ENCODE measurements at regions not wholly inside any gene's neighbourhood (a gene's known extent, or its start where the extent isn't known, plus 50 kb on each side); places are given as distances from the start of the nearest gene placed in this dataset.
"Not testable (repeated sequence)": the region's sequence is repeated elsewhere in the genome, so short reads cannot be mapped to it uniquely, and the experiment has no call there.

DNA sequence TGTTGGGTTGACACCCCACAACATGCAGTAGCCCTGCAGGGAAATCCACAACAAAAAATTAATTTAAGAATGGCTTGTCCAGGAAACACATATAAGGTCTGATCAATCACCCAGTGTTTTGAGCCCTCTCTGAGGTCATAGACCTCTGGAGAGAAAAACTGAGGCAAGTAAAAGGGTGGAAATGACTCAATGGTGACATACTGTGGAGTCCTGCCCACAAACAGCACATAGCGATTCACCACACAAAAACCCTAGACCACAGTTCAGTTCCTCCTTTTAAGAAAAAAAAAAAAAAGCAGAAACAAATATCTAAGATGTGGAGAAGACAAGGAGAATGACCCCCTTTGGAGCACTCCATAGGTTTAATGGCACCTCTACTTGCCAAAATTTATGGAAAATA, 2691.0 kb downstream of the PCDH7 start:
- H3K4me3 ChIP-seq (ENCODE audit: low read length) = no peak overlapping the region
- no peak for DNase-seq (ENCODE audit: low read depth, low spot score)

DNA sequence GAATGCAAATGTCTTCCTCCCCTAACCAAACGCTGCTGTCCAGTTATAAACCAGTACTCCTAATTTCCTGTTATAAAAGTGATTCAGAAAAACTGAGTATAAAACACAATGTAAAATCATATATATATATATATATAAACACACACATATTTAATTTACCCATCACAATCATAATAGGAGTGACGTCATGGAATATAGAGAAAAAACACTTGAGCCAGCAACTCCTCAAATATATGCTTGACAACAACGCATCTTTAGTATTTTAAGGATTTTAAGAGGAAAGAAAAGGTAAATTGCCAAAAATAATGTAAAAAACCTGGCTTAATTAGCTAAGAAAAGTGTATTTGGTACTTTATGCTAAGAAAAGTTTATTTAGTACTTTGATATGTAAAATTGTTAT, 2701.7 kb downstream of the PCDH7 start:
- no peak overlapping the region for H3K4me3 ChIP-seq (ENCODE audit: low read length)
- DNase-seq (ENCODE audit: low read depth, low spot score) = no peak

DNA sequence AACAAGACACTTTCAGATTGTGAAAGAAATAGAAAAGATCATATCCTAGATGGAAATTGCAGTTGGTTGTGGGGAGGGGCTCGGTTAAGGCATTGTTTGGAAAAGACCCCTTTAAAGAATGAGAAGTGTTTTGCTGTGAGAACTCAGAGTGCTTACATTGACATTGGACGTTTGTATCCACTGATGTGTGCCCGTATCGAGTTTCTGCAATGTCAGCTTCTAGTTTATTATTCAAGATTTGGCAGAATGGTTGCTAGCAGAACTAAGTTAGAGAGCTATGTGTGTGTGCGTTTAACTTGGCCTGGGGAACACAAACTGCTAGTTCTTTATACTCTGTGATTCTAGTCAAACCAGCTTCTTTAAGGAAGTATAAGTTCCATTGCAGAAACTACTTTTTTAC, 2702.5 kb downstream of the PCDH7 start:
- no peak for DNase-seq (ENCODE audit: low read depth, low spot score)
- H3K4me3 ChIP-seq (ENCODE audit: low read length) = no peak overlapping the region

DNA sequence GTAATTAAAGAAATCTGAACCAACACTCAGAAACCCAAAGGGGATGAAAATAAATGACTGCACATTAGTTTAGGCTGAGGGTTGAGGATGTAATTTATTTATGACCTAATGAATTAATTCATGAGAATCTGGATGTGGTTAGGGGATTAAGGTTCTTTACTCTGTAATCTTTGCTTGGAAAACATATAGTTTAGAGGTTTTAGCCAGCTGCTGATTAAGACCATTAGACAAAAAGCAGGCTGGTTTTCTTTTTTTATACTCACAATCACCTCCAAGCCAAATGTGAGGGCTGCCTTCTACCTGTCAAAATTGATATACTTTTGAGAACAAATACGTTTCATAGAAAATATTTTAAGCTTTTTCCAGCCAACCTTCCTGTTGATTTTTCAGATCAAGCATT, 2705.8 kb downstream of the PCDH7 start:
- H3K4me3 ChIP-seq (ENCODE audit: low read length) = no peak overlapping the region
- DNase-seq (ENCODE audit: low read depth, low spot score) = no peak

DNA sequence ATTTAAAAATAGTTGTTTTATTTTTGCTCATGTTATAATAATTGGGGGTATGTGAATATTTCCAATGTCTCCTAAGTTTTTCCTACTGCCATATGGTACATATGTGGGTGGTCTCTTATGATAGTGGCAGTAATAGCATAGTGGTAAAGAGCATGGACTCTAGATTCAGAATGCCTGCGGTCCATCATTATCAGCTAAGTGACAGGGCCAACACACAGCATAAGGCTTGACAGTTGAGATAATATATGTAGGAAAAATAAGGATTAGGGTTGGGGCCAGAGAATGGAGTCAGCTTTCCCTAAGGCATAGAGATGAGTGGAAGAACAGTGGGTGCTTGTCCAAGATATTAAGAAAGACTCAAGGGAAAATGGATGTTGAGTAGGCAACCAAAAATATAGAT, 2707.5 kb downstream of the PCDH7 start:
- H3K4me3 ChIP-seq (ENCODE audit: low read length) = no peak overlapping the region
- DNase-seq (ENCODE audit: low read depth, low spot score) = no peak

DNA sequence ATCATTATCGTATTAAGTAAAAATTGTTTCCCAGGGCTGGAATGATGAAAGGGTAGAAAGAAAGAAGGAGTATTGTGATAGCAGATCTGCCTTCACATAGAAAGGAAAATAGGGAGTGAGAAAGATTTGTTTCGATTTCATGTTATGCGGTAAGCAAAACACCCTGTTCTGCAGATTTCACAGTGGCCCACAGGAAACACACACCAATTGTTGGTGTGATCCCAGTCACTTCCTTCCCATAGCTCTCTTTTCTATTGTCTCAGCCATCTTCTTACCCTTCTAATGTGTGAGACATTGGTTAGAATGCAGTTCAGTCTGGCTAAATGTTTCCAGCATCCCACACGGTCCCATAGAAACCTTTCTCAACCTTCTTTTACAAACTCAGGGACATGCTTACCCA, 2709.8 kb downstream of the PCDH7 start:
- no peak overlapping the region for H3K4me3 ChIP-seq (ENCODE audit: low read length)
- no peak for DNase-seq (ENCODE audit: low read depth, low spot score)

DNA sequence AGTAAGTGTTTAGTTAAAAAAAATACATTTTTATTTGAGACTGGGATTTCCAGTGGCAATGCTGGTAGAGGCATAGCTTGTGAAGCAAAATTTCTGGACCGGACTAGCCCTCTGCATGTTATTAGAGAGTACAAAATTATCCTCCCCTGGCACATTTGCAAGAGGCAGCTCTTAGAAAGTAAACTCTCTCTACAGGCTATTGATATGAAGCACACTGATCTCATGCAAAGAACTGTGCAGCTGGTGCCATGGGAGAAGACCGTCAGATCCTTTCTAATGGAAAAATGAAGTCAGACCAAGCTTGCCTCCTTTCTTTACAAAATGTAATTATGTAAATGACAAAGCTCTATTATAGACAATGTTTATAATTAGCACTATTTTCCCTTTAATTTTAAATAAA, 2717.2 kb downstream of the PCDH7 start:
- H3K4me3 ChIP-seq (ENCODE audit: low read length) = no peak overlapping the region
- no peak for DNase-seq (ENCODE audit: low read depth, low spot score)

DNA sequence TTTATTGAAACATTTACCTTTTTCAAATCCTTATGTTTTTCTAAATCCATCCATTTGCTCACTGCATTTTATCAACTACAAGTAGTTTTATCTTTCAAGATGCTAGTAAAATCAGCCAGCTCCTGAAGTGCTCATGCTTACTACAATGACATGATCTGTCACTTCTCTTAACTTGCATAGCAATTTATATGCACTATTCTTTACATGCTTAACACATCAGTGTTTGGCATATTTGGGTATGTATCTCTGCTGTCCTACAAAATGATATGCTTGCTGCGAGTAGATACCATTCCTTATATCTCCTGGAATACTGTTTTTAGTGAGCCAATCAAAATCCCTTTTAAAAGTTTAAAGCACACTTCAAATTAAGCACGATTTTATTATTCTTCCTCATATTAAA, 2726.8 kb downstream of the PCDH7 start:
- no peak for DNase-seq (ENCODE audit: low read depth, low spot score)
- no peak overlapping the region for H3K4me3 ChIP-seq (ENCODE audit: low read length)

DNA sequence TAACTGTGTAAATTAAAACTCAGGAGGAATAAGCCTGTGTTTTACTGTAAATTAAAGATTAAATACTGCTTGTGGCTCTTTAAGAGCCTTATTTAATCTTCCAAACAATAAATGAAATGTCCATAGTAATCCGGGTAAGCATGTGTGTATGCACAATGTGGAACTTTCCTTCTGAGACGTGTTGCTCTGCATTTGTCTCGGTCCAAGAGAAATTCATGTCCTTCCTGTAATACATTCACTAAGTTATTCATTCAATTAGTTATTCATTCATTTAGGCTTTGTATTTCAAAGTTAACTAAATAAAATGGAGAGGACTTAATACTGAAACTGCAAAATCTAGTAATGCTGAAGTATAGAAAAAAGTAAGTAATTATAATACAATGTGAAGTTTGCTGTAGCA, 2728.8 kb downstream of the PCDH7 start:
- no peak overlapping the region for H3K4me3 ChIP-seq (ENCODE audit: low read length)
- DNase-seq (ENCODE audit: low read depth, low spot score) = no peak

DNA sequence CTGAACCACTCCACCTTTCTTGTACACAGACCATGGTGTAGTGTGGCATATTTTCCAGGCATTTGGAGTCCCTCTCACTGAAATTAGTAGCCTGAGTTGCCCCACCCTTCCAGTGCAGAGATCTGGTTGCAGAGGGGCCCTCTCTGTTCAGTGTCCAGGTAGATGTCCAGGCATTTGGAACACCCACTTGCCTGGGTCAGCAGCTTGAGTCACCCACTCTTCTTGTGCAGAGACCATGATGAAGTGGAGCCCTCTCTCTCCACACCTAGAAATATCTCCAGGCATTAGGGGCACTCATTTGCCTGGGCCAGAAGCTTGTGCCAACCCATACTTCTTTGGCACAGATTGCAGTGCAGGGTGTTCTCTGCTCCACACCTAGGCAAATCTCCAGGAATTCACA, 2733.3 kb downstream of the PCDH7 start:
- DNase-seq (ENCODE audit: low read depth, low spot score) = no peak
- no peak overlapping the region for H3K4me3 ChIP-seq (ENCODE audit: low read length)

DNA sequence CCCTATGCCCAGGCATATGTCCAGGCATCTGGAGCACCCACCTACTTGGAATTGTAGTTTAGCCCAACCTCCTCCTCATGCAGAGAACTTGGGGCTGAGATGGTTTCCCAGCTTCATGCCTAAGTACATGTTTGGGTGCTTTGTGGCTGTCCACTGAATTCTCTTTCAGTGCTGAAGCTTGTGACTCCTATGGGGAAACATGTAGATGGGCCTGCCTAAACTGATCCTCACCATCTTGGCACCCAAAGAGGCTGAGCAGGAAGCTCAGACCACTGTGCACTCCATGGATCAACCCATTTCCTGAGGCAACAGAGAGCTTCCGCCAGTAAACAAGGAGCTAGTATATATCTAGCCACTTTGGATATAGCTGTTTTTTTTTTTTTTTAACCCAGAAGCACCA, 2733.7 kb downstream of the PCDH7 start:
- no peak overlapping the region for H3K4me3 ChIP-seq (ENCODE audit: low read length)
- DNase-seq (ENCODE audit: low read depth, low spot score) = no peak

DNA sequence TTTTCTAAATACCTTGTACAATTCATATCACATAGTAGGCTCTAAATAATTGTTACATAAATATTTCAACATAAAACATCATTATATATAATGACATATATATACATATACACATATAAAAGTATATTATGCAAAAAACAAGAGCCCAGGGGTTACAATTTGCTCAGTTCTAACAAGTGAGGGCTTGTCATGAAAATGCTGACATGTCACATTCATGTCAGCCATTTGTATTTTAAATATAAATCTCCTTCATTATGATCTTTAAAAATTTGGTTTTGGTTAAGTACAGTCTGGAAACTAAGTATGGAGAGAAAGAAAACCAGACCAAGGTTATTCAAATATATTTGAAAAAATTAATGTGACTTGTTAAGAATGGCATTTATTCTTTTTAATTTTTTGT, 2745.4 kb downstream of the PCDH7 start:
- no peak overlapping the region for H3K4me3 ChIP-seq (ENCODE audit: low read length)
- DNase-seq (ENCODE audit: low read depth, low spot score) = no peak

DNA sequence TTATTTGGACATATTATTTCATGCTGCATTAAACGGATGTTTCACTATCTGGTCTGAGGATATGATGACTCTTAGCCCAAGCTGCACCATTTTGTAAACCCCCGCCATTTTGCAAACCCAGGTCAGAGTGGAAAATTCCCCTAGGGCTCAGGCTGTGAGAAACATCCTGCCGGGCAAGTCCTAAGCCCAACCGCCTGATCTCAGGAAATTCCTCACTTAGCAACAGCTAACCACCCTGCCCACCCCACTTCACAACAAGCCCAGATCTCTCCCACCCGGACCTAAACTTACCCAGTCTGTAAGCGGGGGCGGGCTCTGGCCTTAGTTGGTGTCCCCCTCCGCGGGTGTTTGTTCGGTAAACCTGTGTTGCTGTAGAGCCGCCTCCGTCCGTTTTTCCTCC, 2747.1 kb downstream of the PCDH7 start:
- no peak overlapping the region for H3K4me3 ChIP-seq (ENCODE audit: low read length)
- DNase-seq (ENCODE audit: low read depth, low spot score) = no peak

DNA sequence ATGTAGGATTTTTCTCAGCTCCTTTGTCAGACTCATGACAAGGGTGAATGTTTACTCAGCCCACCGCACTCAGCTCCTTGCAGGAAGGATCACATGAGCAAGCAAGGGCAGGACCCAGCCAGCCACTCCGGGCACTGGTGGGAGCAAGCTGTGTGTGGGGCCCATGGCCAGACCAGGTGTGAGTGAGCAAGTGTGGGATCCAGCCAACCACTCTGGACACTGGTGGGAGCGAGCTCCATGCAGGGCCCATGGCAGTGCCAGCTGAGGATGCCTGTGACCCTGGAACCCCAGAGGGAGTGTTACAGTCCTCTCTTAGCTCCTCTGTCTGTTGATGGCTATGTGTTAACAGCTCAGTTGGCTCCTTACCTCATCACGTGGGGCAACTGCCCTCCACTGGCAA, 2750.6 kb downstream of the PCDH7 start:
- DNase-seq (ENCODE audit: low read depth, low spot score) = no peak

DNA sequence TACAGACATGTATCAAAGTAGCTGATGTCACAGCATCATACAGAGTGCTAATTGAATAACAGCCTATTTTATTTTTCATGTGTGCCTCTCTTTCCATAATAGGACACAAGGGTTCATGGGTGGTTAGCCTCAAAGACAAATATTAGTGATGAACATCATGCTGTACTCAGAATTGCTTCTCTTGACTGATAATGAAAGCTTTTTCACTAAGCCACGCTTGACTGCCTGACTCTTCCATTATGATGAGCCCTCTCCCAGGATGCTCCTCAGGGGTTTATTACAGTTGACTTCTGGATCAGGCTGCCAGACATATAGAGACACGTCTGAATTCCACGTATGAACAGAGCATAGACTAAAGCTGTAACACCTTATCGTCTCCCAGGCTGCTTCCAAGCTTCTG, 2757.5 kb downstream of the PCDH7 start:
- no peak for DNase-seq (ENCODE audit: low read depth, low spot score)

More for the DNA sequence above, 2750.6 kb downstream of the PCDH7 start:
- H3K4me3 ChIP-seq (ENCODE audit: low read length) = no peak overlapping the region

DNA sequence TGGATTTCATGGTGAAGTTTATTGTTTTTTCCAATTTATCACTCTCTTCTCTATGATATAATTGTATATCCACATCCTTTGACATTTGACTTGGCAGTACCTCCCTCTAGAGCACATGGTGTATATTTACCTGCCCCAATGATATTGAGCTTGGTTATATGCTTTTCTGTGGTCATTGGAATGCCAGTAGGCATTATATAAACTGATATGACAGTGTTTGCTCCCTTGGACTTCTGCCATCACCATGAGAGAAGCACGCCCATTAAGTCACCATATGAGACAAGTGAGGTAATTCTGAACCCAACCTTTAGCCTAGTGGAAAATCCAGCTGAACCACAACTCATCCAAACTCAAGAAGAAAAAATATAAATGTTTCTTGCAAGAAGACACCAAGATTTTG, 2761.5 kb downstream of the ARAP2 start:
- no peak for DNase-seq (ENCODE audit: low read depth, low spot score)

More for the DNA sequence above, 2757.5 kb downstream of the PCDH7 start:
- no peak overlapping the region for H3K4me3 ChIP-seq (ENCODE audit: low read length)

DNA sequence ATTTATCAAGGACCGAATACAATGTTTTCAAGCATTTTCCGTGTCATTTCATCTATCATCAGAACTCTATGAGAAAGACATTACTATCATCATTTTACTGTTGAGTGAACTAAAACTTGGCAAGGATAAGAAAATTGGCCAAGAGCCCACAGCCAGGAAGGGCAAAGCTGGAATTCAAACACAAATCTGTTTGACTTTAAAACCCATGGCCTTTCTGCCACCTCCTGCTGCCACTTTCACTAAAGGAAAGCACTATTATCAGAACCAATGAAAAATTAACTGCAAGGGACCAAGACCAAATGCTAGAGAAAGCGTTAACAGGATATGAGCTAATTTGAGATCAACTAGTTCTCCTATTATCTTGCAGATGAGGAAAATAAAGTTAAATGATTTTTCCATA, 2759.2 kb downstream of the ARAP2 start:
- DNase-seq (ENCODE audit: low read depth, low spot score) = no peak
- H3K4me3 ChIP-seq (ENCODE audit: low read length) = no peak overlapping the region

More for the DNA sequence above, 2761.5 kb downstream of the ARAP2 start:
- H3K4me3 ChIP-seq (ENCODE audit: low read length) = no peak overlapping the region

DNA sequence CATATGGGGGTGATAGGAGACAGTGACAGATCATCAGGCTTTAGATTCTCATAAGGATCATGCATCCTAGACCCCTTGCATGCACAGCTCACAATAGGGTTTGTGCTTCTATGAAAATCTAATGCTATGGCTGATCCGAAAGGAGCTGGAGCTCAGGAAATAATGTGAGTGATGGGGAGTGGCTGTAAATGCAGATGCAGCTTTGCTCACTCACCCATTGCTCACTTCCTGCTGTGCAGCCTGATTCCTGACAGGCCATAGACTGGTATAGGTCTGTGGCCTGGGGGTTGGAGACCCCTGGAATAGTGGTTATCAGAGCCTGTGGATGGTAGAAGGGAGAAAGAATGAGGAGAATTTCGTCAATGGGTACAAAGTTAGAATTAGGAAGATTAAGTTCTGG, 2751.1 kb downstream of the ARAP2 start:
- DNase-seq (ENCODE audit: low read depth, low spot score) = no peak
- no peak overlapping the region for H3K4me3 ChIP-seq (ENCODE audit: low read length)

DNA sequence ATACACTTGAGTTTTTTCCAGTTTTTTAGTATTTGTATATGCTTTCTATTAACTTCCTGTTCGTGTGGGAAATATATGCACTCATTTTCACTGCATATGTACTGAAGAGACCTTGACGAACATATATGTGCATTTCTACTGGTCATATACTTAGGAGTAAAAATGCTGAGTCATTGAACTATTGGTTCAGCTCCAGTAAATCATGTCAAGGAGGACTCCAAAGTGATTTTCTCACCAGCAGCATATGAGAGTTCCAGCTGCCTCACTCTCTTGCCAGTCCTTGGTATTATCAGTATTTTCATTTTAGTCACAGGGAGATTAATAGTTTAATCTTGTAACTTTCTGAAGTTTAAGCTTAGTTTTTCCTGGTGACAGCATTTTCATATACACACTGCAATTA, 2750.2 kb downstream of the ARAP2 start:
- no peak for DNase-seq (ENCODE audit: low read depth, low spot score)
- no peak overlapping the region for H3K4me3 ChIP-seq (ENCODE audit: low read length)

DNA sequence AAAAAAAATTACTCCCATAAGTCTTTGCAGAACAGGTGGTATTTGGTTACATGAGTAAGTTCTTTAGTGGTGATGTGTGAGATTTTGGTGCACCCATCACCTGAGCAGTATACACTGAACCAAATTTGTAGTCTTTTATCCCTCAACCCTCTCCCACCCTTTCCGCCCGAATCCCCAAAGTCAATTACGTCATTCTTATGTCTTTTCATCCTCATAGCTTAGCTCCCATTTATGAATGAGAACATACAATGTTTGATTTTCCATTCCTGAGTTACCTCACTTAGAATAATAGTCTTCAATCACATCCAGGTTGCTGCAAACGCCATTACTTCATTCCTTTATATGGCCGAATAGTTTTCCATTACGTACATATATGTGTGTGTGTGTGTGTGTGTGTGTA, 2742.7 kb downstream of the ARAP2 start:
- H3K4me3 ChIP-seq (ENCODE audit: low read length); DNase-seq (ENCODE audit: low read depth, low spot score): not testable (repeated sequence)

DNA sequence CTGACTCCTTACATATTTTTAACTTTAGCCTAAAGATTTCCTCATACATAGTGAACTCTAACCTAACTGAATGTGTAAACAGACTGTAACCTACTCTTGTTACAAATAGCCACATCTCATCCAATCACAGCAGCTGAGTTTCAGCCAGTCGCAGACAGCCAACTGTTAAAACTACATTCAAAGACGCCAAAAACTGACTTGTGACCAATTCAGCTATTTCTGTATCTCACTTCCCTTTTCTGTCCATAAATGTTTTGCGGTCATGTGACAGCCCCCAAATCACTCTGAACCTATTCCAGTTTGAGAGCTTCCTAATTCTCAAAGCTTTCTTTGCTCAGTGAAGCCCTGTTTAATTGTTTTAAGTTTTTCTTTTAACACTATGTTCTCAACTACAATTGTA, 2731.9 kb downstream of the ARAP2 start:
- DNase-seq (ENCODE audit: low read depth, low spot score) = no peak
- H3K4me3 ChIP-seq (ENCODE audit: low read length) = no peak overlapping the region

DNA sequence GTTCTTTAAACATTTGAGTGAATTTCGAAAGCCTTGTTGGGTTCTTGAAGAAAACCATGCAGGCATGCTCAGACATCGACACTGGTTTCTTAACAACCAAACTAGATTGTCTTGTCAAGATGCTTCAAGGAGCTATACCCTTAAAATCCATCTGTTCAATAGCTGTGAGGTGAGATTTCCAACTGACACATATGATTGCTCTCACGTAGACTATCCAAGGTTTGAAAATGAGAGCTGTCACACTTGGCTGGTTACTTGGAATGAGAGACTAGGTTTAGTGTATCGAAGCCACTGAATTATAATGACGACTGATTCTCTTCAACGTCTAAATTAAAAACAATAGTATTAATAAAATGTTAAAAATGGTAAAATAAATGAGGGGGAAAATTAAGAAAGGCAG, 2725.5 kb downstream of the ARAP2 start:
- H3K4me3 ChIP-seq (ENCODE audit: low read length) = no peak overlapping the region
- no peak for DNase-seq (ENCODE audit: low read depth, low spot score)
